ENCODE measurements at regions not wholly inside any gene's neighbourhood (a gene's known extent, or its start where the extent isn't known, plus 50 kb on each side); places are given as distances from the start of the nearest gene placed in this dataset.

- Histone ChIP-seq H3K4me1 (ENCODE audit: control insufficient read depth in 5 of 5, insufficient read depth in 5 of 5, low read length in 5 of 5) (peaks cover 0 to 13% (median 5%) of the 10 kb centered on the region in 5 donors), H3K4me3 (no peak overlapping the region), H3K36me3 (ENCODE audit: control insufficient read depth in 4 of 4, insufficient read depth in 4 of 4, low read length in 4 of 4) (no peaks in the 10 kb centered on the region), H3K9me3 (ENCODE audit: control insufficient read depth in 4 of 4, insufficient read depth in 3 of 4, low read length in 3 of 4) (peaks cover 0 to 5% (median 0%) of the 10 kb centered on the region in 4 donors), H3K27ac (ENCODE audit: low read depth in 1 of 2, low read length in 1 of 2) (peak overlapping the region; percentile 61 to 83), H3K27me3 (ENCODE audit: control insufficient read depth in 3 of 3, insufficient read depth in 3 of 3, low read length in 2 of 3) (no peaks in the 10 kb centered on the region), H3K9ac (ENCODE audit: insufficient read depth in 1 of 2, low read length in 2 of 2) (no peak overlapping the region)
- ATAC-seq (ENCODE audit: insufficient read depth, low FRiP score), result peak; percentile 36
- TF ChIP-seq CTCF (IDR thresholded peaks at IDR 0.05; ENCODE audit: control extremely low read depth, extremely low read depth), result no peak
- peak; percentile 36 to 57 (median 37) for DNase-seq
- WGBS, 2 donors, result 40 to 47% methylated on average over 7 of the region's 7 CpGs
These were observed 72.8 kb upstream of the BOD1 start for GRCh38 chr5:173689171-173689736.

- WGBS, 2 donors, result 36 to 38% methylated on average over 12 of the region's 12 CpGs
These were observed 73.4 kb upstream of the BOD1 start for GRCh38 chr5:173689737-173690360.

GRCh38 chr5:173691931-173692330 lies 75.5 kb upstream of the BOD1 start:
- no peak for TF ChIP-seq CTCF (IDR thresholded peaks at IDR 0.05; ENCODE audit: control extremely low read depth, extremely low read depth)
- Histone ChIP-seq H3K4me1 (ENCODE audit: control insufficient read depth in 5 of 5, insufficient read depth in 5 of 5, low read length in 5 of 5) (peaks cover 0 to 13% (median 5%) of the 10 kb centered on the region in 5 donors), H3K27me3 (ENCODE audit: control insufficient read depth in 3 of 3, insufficient read depth in 3 of 3, low read length in 2 of 3) (no peaks in the 10 kb centered on the region), H3K27ac (ENCODE audit: low read depth in 1 of 2, low read length in 1 of 2) (no peak overlapping the region), H3K36me3 (ENCODE audit: control insufficient read depth in 4 of 4, insufficient read depth in 4 of 4, low read length in 4 of 4) (no peaks in the 10 kb centered on the region), H3K9ac (ENCODE audit: insufficient read depth in 1 of 2, low read length in 2 of 2) (no peak overlapping the region), H3K4me3 (no peak overlapping the region), H3K9me3 (ENCODE audit: control insufficient read depth in 4 of 4, insufficient read depth in 3 of 4, low read length in 3 of 4) (peaks cover 0 to 5% (median 0%) of the 10 kb centered on the region in 4 donors)
- ATAC-seq (ENCODE audit: insufficient read depth, low FRiP score), result no peak
- DNase-seq, result no peak

More at GRCh38 chr5:173689737-173690360, 73.4 kb upstream of the BOD1 start:
- Histone ChIP-seq H3K27ac (ENCODE audit: low read depth in 1 of 2, low read length in 1 of 2) (peak overlapping the region; percentile 61 to 83), H3K4me1 (ENCODE audit: control insufficient read depth in 5 of 5, insufficient read depth in 5 of 5, low read length in 5 of 5) (peaks cover 0 to 13% (median 5%) of the 10 kb centered on the region in 5 donors), H3K27me3 (ENCODE audit: control insufficient read depth in 3 of 3, insufficient read depth in 3 of 3, low read length in 2 of 3) (no peaks in the 10 kb centered on the region), H3K36me3 (ENCODE audit: control insufficient read depth in 4 of 4, insufficient read depth in 4 of 4, low read length in 4 of 4) (no peaks in the 10 kb centered on the region), H3K9me3 (ENCODE audit: control insufficient read depth in 4 of 4, insufficient read depth in 3 of 4, low read length in 3 of 4) (peaks cover 0 to 5% (median 0%) of the 10 kb centered on the region in 4 donors), H3K4me3 (no peak overlapping the region), H3K9ac (ENCODE audit: insufficient read depth in 1 of 2, low read length in 2 of 2) (no peak overlapping the region)
- ATAC-seq (ENCODE audit: insufficient read depth, low FRiP score) (peak; percentile 10), DNase-seq (peak in 2 of 3 donors; percentile 6 to 38)
- TF ChIP-seq CTCF (IDR thresholded peaks at IDR 0.05; ENCODE audit: control extremely low read depth, extremely low read depth), result no peak

Measured in lung (tissue), 11 donors.